CD14-positive monocyte (primary cell): ENCODE measurements at regions not wholly inside any gene's neighbourhood (a gene's known extent, or its start where the extent isn't known, plus 50 kb on each side); places are given as distances from the start of the nearest gene placed in this dataset.

Experiments used
- DNase-seq, 3 donors: peaks; one replicate each; pipeline ENCODE4 v3.0.0-alpha.2; 2011 to 2022
- H2AFZ ChIP-seq: 2 replicates; pipeline ENCODE4 v1.6.0; 2012; ENCODE audit warnings: mild to moderate bottlenecking, low read depth, low read length, inconsistent platforms; ENCODE audit not compliant: insufficient read depth, poor library complexity, severe bottlenecking
- H3K27ac ChIP-seq, 2 donors: 1 replicate in 1 of 2; 2 replicates in 1 of 2; pipeline ENCODE4 v1.5.1; 2012 to 2013; ENCODE audit warnings: low read length in 2 of 2, control low read depth in 1 of 2, inconsistent platforms in 1 of 2, low read depth in 1 of 2, mild to moderate bottlenecking in 1 of 2
- H3K27me3 ChIP-seq, 2 donors: one replicate each; pipeline versions ENCODE4 v1.6.0 to v1.6.1; 2011 to 2013; ENCODE audit warnings: low read length in 2 of 2; ENCODE audit not compliant: control insufficient read depth in 2 of 2, insufficient read depth in 2 of 2
- H3K36me3 ChIP-seq, 2 donors: replicated peaks in 1 of 2; 1 replicate in 1 of 2; 2 replicates in 1 of 2; pipeline versions ENCODE4 v1.5.1 to v1.6.1; 2012 to 2013; ENCODE audit warnings: low read length in 2 of 2, control low read depth in 1 of 2, inconsistent platforms in 1 of 2, mild to moderate bottlenecking in 1 of 2; ENCODE audit not compliant: insufficient read depth in 2 of 2, control insufficient read depth in 1 of 2
- H3K4me1 ChIP-seq, 2 donors: 1 replicate in 1 of 2; 2 replicates in 1 of 2; pipeline versions ENCODE4 v1.5.1 to v1.6.1; 2012 to 2013; ENCODE audit warnings: low read length in 2 of 2, control low read depth in 1 of 2, inconsistent platforms in 1 of 2, mild to moderate bottlenecking in 1 of 2, moderate library complexity in 1 of 2; ENCODE audit not compliant: insufficient read depth in 2 of 2, control insufficient read depth in 1 of 2
- H3K4me2 ChIP-seq: replicated peaks from 2 replicates; pipeline ENCODE3; 2012; ENCODE audit warnings: low read length, moderate library complexity, mild to moderate bottlenecking; ENCODE audit not compliant: poor library complexity, severe bottlenecking; ENCODE audit errors: extremely low read depth
- H3K4me3 ChIP-seq, 3 experiments: fragments of 200-600 bp in 1 of 3; sonication (generic) in 1 of 3; replicated peaks in 1 of 3; 1 replicate in 2 of 3; 2 replicates in 1 of 3; pipeline ENCODE4 v1.5.1; 2011 to 2013; ENCODE audit warnings: low read length in 3 of 3, mild to moderate bottlenecking in 3 of 3, control low read depth in 2 of 3, low read depth in 2 of 3, inconsistent platforms in 1 of 3, moderate library complexity in 1 of 3
- H3K79me2 ChIP-seq: 2 replicates; pipeline ENCODE4 v1.6.0; 2012; ENCODE audit warnings: mild to moderate bottlenecking, control low read depth, inconsistent platforms, low read length, moderate library complexity; ENCODE audit not compliant: insufficient read depth
- H3K9ac ChIP-seq: 2 replicates; pipeline ENCODE4 v1.6.0; 2017; ENCODE audit warnings: low read length, mild to moderate bottlenecking; ENCODE audit not compliant: insufficient read depth, poor library complexity, severe bottlenecking
- H3K9me3 ChIP-seq, 2 donors: replicated peaks in 1 of 2; 1 replicate in 1 of 2; 2 replicates in 1 of 2; pipeline versions ENCODE4 v1.5.1 to v1.6.1; 2012 to 2013; ENCODE audit warnings: low read length in 2 of 2, control low read depth in 1 of 2; ENCODE audit not compliant: control insufficient read depth in 1 of 2, insufficient read depth in 1 of 2
- H4K20me1 ChIP-seq: 2 replicates; pipeline ENCODE4 v1.6.0; 2012; ENCODE audit warnings: mild to moderate bottlenecking, low read length, control low read depth, moderate library complexity; ENCODE audit not compliant: insufficient read depth
- H3K27ac Mint-ChIP-seq, 7 donors: one replicate each; pipeline ENCODE4 v1.8.0; 2020; ENCODE audit warnings: mild to moderate bottlenecking in 7 of 7, mixed read lengths in 7 of 7, moderate library complexity in 6 of 7, inconsistent platforms in 2 of 7
- H3K27me3 Mint-ChIP-seq, 3 donors: one replicate each; pipeline ENCODE4 v1.8.0; 2021 to 2022; ENCODE audit warnings: low read depth in 3 of 3, mild to moderate bottlenecking in 3 of 3, mixed read lengths in 3 of 3, moderate library complexity in 3 of 3, inconsistent platforms in 1 of 3
- H3K36me3 Mint-ChIP-seq, 2 donors: one replicate each; pipeline ENCODE4 v1.8.0; 2020; ENCODE audit warnings: mixed read lengths in 2 of 2, inconsistent platforms in 1 of 2, mild to moderate bottlenecking in 1 of 2
- H3K4me1 Mint-ChIP-seq: one replicate; pipeline ENCODE4 v1.8.0; 2020; ENCODE audit warnings: mild to moderate bottlenecking, mixed read lengths
- H3K4me3 Mint-ChIP-seq, 2 donors: one replicate each; pipeline ENCODE4 v1.8.0; 2020; ENCODE audit warnings: mild to moderate bottlenecking in 2 of 2, mixed read lengths in 2 of 2, moderate library complexity in 1 of 2
- H3K9me3 Mint-ChIP-seq, 7 donors: one replicate each; pipeline ENCODE4 v1.8.0; 2020 to 2022; ENCODE audit warnings: mixed read lengths in 7 of 7, mild to moderate bottlenecking in 6 of 7, moderate library complexity in 6 of 7, inconsistent platforms in 2 of 7
- CTCF ChIP-seq: fragments of 200-600 bp; IDR thresholded peaks from one replicate; pipeline ENCODE4 v1.8.0; 2022; ENCODE audit warnings: antibody characterized with exemption, mild to moderate bottlenecking
- WGBS: methylation state at CpG from one replicate; pipeline ENCODE4 v1.1.5; 2013; ENCODE audit warnings: missing lambda C conversion rate; ENCODE audit not compliant: insufficient coverage; 5-methylcytosine and 5-hydroxymethylcytosine counted together
- intact Hi-C, 2 donors: fragments of 100-400 bp; cut with micrococcal nuclease; formaldehyde crosslinking; loops; one replicate each; pipeline versions ENCODE4 v1.15.0 to v1.15.1; 2023

GRCh38 chr5:2660315-2660714 lies 91.2 kb downstream of the IRX2 start:
- Histone ChIP-seq H3K4me3 (no peak overlapping the region), H3K4me1 (no peaks in the 10 kb centered on the region), H3K79me2 (no peaks in the 10 kb centered on the region), H3K9me3 (no peaks in the 10 kb centered on the region), H3K27ac (no peak overlapping the region), H3K27me3 (no peaks in the 10 kb centered on the region), H3K9ac (no peak overlapping the region), H4K20me1 (no peaks in the 10 kb centered on the region), H3K4me2 (no peak overlapping the region), H2AFZ (no peak overlapping the region), H3K36me3 (no peaks in the 10 kb centered on the region)
- peaks cover 0 to 4% (median 2%) of the 10 kb centered on the region in 3 donors for H3K27me3 Mint-ChIP-seq
- H3K9me3 Mint-ChIP-seq = peaks cover 0 to 9% (median 2%) of the 10 kb centered on the region in 7 donors
- TF ChIP-seq CTCF = no peak
- no peaks in the 10 kb centered on the region for H3K36me3 Mint-ChIP-seq
- H3K27ac Mint-ChIP-seq = no peak overlapping the region
- H3K4me1 Mint-ChIP-seq = no peaks in the 10 kb centered on the region
- intact Hi-C loops = no loop called here
- H3K4me3 Mint-ChIP-seq = no peak overlapping the region
- no peak for DNase-seq
- no CpG with 5 or more reads among the region's 8 CpGs for WGBS

DNA sequence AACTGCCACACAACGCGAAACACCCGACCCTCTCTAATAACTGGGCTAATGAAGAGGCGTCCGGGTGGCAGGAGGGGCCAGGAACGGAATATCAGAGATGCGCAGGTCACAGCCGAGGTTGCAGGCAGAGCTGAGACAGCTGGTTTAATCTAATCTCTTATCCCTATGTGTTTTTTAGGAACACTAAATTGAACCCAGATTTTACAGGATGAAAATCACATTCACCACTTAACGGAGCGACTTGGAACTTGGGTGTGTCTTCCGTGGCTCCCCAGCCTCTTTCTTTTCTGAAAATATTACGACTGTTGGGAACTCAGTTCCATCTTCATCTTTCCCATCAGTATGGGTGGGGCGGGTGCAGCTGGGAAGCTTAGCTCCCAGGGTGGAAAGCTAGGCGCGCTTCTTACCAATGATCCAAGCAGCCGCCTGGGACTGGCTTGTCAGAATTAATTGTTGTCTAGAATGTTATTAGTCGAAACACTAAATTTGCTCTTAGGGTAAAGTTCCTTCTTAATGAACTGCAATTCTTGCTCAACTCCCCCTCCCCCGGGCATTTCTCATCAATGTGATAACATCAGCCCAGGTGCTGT lies 92.5 kb downstream of the IRX2 start:
- Histone ChIP-seq H3K4me1 (no peaks in the 10 kb centered on the region), H4K20me1 (no peaks in the 10 kb centered on the region), H3K9me3 (no peaks in the 10 kb centered on the region), H2AFZ (no peak overlapping the region), H3K27ac (no peak overlapping the region), H3K4me2 (no peak overlapping the region), H3K79me2 (no peaks in the 10 kb centered on the region), H3K36me3 (no peaks in the 10 kb centered on the region), H3K9ac (no peak overlapping the region), H3K27me3 (no peaks in the 10 kb centered on the region), H3K4me3 (no peak overlapping the region)
- Mint-ChIP-seq H3K36me3 (no peaks in the 10 kb centered on the region), H3K4me1 (no peaks in the 10 kb centered on the region), H3K27me3 (peaks cover 0 to 2% (median 1%) of the 10 kb centered on the region in 3 donors), H3K4me3 (no peak overlapping the region), H3K27ac (no peak overlapping the region), H3K9me3 (peaks cover 0 to 11% (median 4%) of the 10 kb centered on the region in 7 donors)
- 85% methylated on average over 8 of the region's 18 CpGs for WGBS
- intact Hi-C loops = no loop called here
- TF ChIP-seq CTCF = no peak
- no peak for DNase-seq
